ENCODE measurements at regions not wholly inside any gene's neighbourhood (a gene's known extent, or its start where the extent isn't known, plus 50 kb on each side); places are given as distances from the start of the nearest gene placed in this dataset.

DNA sequence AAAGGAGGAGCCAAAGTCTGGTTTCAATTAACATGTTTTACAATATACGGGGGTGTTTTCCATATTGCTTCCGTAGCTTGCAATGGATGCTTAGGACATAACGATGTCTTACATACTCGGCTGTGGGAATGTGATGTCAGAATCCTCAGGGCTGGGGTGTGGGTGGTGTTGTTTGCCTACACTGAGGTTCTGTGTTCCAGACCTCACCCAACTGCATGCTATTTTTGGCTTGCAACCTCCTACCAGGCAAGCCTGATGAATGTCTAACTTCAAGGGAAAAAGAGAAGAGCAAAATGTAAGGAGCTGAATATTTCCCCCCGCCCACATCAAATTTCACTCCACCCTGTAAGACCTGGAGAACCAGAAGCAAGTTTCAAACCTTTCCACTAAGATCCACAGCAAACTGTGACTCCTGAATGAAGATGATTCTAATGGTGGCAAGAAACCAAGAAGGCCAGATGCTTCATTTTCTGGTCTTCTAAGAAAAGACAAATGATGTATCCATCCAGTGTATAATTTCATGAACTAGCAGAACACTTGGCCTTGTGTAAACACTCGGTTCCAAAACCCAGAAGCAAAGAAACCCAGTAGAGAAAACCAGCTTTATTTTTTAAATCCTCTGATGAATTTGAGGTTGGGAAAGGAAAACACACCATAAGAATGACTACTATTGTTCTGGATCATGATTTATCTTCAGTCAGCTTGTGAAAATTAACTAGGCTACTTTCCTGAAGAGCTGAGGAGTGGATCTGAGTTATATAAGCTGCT lies 227.9 kb downstream of the DACT1 start:
- POLR2A ChIA-PET = no interaction called here
- H3K36me3 ChIP-seq (ENCODE audit: control insufficient read depth in 2 of 2, insufficient read depth in 2 of 2, low read length in 1 of 2) = no peaks in the 10 kb centered on the region
- BruUV-seq (replicated peaks) = no TSS peak
- H4K20me1 ChIP-seq (ENCODE audit: control insufficient read depth, insufficient read depth) = no peaks in the 10 kb centered on the region
- H2AFZ ChIP-seq (ENCODE audit: control insufficient read depth, low read depth, low read length) = no peak overlapping the region
- RAD21 ChIA-PET (ENCODE audit: unreplicated experiment) = no interaction called here
- no peaks in the 10 kb centered on the region for H3K4me1 ChIP-seq (ENCODE audit: control insufficient read depth, insufficient read depth, low read length)
- 69% methylated on average over 6 of the region's 6 CpGs for WGBS (ENCODE audit: insufficient coverage, insufficient replicate concordance, low lambda C conversion rate, missing lambda C conversion rate)
- H3K9ac ChIP-seq (ENCODE audit: control insufficient read depth, insufficient read depth, low read length) = no peak overlapping the region
- H3K9me3 ChIP-seq (replicated peaks; ENCODE audit: control insufficient read depth, insufficient read depth, low read length) = no peaks in the 10 kb centered on the region
- no peak overlapping the region for H3K4me2 ChIP-seq (ENCODE audit: control insufficient read depth, insufficient read depth)
- SMC1A ChIA-PET (ENCODE audit: uncharacterized antibody, unreplicated experiment) = interaction anchor here (1.3 to 4.6 kb wide), 3 partner anchors 12 to 329 kb away, joined by 3 to 22 read pairs (median 5); no protein-coding TSS in a partner anchor
- intact Hi-C loops (cut with micrococcal nuclease; ENCODE audit: unreplicated experiment) = no loop called here
- FAIRE-seq (no peak), ATAC-seq (no peak), DNase-seq (ENCODE audit: low read depth, low spot score) (no peak)
- in situ Hi-C loops (cut with MboI) = no loop called here
- H3K27me3 ChIP-seq (replicated peaks in 1 of 2; ENCODE audit: control insufficient read depth in 2 of 2, insufficient read depth in 2 of 2, low read length in 1 of 2) = no peaks in the 10 kb centered on the region
- no peak overlapping the region for H3K4me3 ChIP-seq
- H3K27ac ChIP-seq (ENCODE audit: control insufficient read depth, insufficient read depth) = no peak overlapping the region
- H3K79me2 ChIP-seq (ENCODE audit: control insufficient read depth, insufficient read depth, low read length) = no peaks in the 10 kb centered on the region
- CTCF ChIA-PET = interaction anchor here (0.6 to 1.3 kb wide), 2 partner anchors 10 to 20 kb away, joined by 3 to 4 read pairs; no protein-coding TSS in a partner anchor
- TF ChIP-seq RFX5 (IDR thresholded peaks at IDR 0.05; ENCODE audit: low read depth, low read length) (no peak), SMC3 (IDR thresholded peaks at IDR 0.05; ENCODE audit: borderline replicate concordance, low read length) (no peak), MEF2A (IDR thresholded peaks at IDR 0.05; ENCODE audit: insufficient read depth, low read depth, low read length) (no peak), ETV6 (conservative IDR thresholded peaks at IDR 0.05 in 1 of 2, IDR thresholded peaks at IDR 0.05 in 1 of 2; ENCODE audit: borderline replicate concordance in 1 of 2, low read depth in 1 of 2) (no peak), MYB (IDR thresholded peaks at IDR 0.05; ENCODE audit: borderline replicate concordance, low read depth, low read length) (no peak), TAF1 (IDR thresholded peaks at IDR 0.05; ENCODE audit: borderline replicate concordance, low read depth, low read length) (no peak), TARDBP (IDR thresholded peaks at IDR 0.05; ENCODE audit: borderline replicate concordance) (no peak), ZNF24 (IDR thresholded peaks at IDR 0.05) (no peak), SMAD1 (IDR thresholded peaks at IDR 0.05; ENCODE audit: low read depth, partially characterized antibody) (no peak)
- TF ChIP-seq, protein P1, sequence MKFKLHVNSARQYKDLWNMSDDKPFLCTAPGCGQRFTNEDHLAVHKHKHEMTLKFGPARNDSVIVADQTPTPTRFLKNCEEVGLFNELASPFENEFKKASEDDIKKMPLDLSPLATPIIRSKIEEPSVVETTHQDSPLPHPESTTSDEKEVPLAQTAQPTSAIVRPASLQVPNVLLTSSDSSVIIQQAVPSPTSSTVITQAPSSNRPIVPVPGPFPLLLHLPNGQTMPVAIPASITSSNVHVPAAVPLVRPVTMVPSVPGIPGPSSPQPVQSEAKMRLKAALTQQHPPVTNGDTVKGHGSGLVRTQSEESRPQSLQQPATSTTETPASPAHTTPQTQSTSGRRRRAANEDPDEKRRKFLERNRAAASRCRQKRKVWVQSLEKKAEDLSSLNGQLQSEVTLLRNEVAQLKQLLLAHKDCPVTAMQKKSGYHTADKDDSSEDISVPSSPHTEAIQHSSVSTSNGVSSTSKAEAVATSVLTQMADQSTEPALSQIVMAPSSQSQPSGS (IDR thresholded peaks at IDR 0.05; ENCODE audit: low read length) = no peak
- TF ChIP-seq, protein P2, sequence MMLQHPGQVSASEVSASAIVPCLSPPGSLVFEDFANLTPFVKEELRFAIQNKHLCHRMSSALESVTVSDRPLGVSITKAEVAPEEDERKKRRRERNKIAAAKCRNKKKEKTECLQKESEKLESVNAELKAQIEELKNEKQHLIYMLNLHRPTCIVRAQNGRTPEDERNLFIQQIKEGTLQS (IDR thresholded peaks at IDR 0.05; ENCODE audit: borderline replicate concordance, extremely low read depth, low read depth, low read length) = no peak
- TF ChIP-seq, protein P3, sequence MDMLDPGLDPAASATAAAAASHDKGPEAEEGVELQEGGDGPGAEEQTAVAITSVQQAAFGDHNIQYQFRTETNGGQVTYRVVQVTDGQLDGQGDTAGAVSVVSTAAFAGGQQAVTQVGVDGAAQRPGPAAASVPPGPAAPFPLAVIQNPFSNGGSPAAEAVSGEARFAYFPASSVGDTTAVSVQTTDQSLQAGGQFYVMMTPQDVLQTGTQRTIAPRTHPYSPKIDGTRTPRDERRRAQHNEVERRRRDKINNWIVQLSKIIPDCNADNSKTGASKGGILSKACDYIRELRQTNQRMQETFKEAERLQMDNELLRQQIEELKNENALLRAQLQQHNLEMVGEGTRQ (IDR thresholded peaks at IDR 0.05; ENCODE audit: borderline replicate concordance, low read depth, low read length) = no peak
- TF ChIP-seq, protein P4, sequence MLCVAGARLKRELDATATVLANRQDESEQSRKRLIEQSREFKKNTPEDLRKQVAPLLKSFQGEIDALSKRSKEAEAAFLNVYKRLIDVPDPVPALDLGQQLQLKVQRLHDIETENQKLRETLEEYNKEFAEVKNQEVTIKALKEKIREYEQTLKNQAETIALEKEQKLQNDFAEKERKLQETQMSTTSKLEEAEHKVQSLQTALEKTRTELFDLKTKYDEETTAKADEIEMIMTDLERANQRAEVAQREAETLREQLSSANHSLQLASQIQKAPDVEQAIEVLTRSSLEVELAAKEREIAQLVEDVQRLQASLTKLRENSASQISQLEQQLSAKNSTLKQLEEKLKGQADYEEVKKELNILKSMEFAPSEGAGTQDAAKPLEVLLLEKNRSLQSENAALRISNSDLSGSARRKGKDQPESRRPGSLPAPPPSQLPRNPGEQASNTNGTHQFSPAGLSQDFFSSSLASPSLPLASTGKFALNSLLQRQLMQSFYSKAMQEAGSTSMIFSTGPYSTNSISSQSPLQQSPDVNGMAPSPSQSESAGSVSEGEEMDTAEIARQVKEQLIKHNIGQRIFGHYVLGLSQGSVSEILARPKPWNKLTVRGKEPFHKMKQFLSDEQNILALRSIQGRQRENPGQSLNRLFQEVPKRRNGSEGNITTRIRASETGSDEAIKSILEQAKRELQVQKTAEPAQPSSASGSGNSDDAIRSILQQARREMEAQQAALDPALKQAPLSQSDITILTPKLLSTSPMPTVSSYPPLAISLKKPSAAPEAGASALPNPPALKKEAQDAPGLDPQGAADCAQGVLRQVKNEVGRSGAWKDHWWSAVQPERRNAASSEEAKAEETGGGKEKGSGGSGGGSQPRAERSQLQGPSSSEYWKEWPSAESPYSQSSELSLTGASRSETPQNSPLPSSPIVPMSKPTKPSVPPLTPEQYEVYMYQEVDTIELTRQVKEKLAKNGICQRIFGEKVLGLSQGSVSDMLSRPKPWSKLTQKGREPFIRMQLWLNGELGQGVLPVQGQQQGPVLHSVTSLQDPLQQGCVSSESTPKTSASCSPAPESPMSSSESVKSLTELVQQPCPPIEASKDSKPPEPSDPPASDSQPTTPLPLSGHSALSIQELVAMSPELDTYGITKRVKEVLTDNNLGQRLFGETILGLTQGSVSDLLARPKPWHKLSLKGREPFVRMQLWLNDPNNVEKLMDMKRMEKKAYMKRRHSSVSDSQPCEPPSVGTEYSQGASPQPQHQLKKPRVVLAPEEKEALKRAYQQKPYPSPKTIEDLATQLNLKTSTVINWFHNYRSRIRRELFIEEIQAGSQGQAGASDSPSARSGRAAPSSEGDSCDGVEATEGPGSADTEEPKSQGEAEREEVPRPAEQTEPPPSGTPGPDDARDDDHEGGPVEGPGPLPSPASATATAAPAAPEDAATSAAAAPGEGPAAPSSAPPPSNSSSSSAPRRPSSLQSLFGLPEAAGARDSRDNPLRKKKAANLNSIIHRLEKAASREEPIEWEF (IDR thresholded peaks at IDR 0.05; ENCODE audit: insufficient replicate concordance, low read depth, low read length) = no peak

Data from GM12878 (cell line).